NCI-H2227 treated with DMSO at 0.1 percent for 48 hours (cell line): ENCODE measurements at regions not wholly inside any gene's neighbourhood (a gene's known extent, or its start where the extent isn't known, plus 50 kb on each side); places are given as distances from the start of the nearest gene placed in this dataset.

Experiments used
- DNase-seq: peaks from one replicate; lab custom pipeline; 2025; lab: John Stamatoyannopoulos, UW

DNA sequence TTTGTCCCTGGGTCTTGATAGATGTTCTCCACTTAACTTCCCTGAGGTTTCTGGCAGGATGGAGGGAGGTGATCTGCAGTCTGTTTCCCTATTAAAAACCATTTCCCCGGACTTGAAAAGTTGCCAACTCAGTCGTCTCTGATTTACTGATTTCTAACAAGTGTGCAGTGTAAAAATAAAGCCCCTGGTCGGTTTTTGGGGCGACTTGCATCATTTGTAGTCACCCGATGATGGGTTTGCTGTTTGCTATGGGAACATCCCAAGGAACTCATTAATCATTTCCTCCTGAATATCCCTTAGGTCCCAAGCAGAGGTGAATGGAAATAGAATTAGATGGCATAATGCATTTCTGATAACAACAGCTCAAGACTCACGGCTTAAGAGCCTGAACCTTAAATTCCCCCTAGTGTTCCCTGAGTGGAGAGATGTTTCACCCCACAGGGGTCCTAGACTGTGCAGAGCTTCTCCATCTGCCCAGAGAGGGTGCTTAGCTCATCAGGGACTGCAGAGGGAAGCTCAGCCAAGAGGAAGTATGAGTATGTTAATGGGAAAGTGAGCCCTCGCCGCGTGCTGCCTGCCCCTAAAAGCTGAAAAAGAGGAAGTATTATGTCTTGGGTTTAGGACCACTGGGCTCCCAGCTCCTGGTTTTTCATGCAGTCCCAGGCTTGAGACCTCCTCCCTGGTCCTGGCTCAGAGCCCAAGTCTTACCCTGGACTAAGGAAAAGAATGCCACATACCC, 115.1 kb upstream of the DAP start:
- DNase-seq = no peak

DNA sequence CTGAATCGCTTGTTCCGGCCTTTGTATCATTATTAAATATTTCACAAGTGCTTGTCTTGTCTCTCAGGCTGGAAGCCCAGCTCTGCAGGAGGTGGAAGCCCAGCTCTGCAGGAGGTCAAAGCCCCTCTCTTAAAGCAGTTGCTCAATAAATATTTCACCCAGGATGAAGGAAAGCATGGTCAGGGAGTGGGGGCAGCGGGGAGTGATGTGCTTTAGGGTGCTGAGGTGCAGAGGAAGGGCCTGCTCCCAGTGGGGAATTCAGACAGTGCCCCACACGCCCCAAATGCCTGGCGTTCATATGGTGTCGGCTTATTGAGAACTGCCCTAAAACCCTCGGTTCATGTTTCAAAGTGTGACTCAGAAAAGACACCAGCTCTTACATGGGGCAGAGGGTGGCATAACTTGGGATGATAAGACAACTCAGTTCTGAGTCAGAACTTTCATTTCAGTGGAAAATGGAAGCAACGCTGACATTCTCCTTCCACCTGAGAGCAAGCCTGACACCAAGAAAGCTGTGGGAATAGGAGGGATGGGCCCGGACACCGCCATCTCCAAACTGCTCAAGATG, 114.3 kb upstream of the DAP start:
- no peak for DNase-seq

DNA sequence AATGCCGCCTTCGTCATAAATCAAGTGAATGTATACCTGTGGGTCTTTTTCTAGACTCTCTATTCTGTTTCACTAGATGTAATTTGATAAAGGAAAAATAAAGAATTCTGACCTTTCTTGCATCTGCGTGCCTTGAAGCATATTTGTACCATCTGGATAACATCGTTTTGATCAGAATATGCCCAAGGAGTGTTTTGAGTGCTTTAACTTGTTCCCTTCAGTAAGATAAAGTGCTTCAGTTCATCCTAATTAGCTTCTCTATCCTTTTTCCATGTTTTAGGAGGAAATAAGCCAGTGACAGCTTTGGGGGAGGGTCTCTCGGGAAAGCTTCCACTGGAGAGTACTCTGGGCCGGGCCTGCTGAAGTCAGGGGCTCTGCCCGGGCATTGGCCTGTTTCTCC, 113.5 kb upstream of the DAP start:
- no peak for DNase-seq

DNA sequence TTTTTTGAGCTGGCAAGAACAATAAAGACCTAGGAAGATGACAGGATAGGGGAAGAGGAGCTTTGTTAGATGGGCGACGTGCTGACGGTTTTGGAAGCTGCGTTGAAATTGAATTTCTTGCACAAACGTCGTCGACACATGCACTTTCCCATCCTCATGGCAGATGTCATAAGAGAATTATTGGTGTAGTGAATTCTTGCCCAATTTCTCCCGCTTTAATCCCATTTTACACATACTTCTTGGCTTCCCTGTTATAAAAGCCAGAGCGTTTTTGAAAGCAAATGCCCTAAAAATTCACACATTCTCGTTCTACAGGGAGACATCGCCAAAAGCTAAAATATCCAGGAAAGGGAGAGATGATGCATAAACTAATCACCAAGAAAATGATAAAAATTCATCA, 109.8 kb upstream of the DAP start:
- DNase-seq = no peak

DNA sequence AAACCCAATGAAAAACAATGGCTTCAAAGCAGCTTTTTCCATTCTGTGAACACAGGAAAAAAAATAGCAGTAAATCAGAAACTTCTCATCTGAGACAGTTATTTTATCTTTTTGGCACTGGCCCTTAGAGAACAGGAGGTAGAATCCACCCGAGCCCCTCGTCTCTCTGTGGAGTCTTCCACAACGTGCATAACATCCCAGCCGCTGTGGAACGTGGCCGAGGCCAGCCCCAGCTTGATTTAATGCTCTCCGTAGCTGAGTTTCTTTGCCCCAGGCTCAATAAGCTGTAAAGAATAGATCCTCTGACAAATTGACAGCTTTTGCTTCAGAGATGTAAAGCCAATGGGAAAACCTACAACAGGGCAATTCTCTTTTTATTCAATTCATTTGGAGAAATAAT, 107.9 kb upstream of the DAP start:
- no peak for DNase-seq

DNA sequence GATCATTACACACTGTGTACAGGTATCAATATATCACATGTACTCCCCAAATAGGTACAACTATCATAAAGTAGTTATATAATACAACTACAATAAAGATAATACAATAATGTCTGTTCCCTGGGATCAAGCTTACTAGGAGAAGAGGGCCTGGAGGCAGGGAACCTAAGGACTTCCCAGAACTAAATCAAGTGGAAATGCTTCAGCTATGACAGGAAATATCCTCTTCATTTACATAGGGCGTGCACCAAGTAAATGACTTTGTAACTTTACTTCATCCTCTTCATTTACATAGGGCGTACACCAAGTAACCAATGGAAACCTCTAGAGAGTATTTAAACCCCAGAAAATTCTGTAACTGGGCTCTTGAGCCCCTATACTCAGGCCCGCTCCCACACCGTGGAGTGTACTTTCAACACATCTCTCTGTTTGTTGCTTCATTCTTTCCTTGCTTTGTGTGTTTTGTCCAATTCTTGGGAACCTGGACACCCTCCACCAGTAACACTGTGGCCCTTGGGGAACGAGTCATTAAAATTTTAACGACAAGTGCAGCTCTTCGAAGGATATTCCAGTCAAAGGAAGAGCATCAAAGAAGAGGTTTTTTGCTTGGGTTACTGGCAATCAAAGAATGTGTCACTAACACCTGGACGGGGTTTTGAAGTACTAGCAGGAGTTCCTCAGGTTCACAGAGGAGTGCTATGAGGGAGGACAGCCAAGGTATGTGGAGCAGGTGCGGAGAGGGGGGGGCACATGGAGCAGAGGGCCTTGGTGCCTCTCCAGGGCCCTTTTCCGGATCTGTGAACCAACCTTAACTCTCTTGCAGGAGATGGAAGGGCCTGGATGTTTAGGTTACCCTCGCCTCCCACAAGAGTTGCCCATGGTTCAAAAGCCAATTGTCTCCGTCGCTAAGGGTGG, 106.6 kb upstream of the DAP start:
- DNase-seq = no peak

DNA sequence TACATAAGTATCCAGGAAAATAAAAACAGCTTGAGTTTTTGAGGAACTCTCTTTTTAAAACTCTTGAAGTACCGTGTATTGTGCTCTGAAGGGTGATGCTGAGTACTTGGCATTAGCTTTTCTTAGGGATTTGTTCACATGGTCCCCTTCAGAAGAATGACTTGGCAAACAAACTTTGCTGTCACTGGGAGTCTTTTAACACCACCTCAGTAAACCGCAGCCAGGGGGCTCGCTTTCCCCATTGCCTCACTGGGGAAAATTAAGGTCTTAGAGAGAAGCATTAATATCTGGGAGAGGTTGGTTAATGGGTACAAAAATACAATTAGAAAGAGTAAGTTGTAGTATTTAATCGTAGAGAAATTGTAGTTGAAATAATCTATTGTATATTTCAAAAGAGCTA, 105.9 kb upstream of the DAP start:
- DNase-seq = no peak

DNA sequence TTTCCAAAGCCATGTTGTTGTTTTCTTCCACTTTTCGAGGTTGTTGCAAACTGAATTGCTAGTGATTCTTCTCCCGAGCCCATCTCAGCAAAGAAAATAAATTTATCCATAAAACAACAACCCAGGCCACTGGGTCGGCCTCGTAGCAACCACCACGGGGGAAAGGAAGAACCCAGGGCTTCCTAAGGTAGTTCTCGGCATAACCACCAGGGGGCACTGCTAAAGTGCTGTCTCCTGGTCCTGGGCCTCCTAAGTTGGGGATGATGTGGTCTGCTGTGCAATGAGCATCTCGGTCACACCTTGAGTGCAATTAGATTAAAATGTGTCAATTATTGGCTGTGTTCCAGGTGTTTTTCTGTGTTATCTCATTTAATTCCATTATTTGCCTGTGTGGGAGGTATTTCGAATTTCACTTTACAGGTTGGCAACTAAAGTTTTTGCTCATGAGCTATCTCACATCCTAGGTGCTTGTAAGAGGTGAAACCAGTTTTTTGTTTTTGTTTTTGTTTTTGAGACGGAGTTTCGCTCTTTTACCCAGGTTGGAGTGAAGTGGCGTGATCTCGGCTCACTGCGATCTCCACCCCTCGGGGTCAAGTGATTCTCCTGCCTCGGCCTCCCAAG, 102.8 kb upstream of the DAP start:
- DNase-seq = no peak

DNA sequence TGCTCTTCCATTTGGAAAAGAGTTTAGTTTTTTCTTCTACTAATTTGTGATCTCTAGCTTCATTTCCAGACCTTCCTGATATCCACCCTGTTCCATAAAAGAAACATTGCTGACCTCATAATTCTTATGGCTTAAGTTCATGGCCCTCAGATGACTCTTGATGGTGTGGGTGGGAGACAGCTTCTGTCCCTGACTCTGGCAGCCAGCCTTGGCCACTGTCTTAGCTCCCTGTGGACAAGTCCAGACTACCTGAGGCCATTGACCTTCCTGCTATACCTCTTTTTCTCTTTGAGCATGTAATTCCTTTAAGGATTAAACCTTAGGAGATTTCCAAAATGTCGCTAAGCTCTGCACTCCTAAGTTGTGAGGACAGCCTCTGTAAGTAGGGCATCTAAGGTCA, 101.1 kb upstream of the DAP start:
- DNase-seq = no peak

DNA sequence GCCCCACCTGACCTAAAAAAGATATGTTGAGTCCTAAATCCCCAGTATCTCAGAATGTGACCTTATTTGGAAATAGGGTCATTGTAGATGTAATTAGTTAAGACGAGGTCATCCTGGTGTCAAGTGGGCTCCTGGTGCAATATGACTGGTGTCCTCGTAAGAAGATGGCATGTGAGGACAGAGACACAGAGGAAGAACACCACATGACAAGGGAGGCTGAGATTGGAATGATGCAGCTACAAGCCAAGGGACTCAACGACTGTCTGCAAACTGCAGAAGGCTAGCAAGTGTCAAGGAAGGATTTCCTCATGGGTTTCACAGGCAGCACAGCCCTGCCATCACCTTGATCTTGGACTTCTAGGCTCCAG, 100.4 kb upstream of the DAP start:
- no peak for DNase-seq

DNA sequence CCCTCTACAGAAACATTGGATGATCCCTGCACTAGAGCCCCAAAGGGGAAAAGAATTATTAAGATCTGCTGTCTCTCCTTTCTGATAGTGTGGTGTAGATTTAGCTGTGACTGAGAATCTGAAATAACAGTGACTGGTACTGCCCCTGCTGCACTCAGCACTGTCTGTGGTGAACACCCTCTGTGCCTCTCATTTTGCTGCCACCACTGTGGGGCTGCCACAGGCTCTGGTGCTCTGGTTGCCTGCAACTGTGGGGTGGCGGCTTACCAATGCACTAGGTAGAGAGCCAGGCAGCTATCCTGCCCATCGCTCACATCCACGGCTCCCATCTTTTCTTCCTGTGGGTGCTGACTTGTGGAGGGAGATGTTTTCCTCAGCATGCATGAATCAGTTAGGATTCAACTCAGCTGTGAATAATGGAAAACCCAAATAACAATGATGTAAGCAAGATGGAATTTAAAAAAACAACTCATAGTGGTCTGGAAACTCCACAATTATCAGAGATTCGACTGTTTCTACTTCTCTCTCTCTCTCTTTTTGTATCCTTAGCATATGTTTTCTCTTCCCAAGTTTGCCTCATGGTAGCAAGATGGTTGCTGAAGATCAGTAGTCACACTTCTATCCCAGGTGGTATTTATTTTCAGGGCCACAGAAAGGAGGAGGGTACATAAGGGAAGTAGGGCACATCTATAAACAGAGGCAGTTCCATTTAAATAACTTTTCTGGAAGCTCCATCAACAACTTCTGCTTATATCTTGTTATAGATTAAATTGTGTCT, 99.8 kb upstream of the DAP start:
- DNase-seq = no peak

DNA sequence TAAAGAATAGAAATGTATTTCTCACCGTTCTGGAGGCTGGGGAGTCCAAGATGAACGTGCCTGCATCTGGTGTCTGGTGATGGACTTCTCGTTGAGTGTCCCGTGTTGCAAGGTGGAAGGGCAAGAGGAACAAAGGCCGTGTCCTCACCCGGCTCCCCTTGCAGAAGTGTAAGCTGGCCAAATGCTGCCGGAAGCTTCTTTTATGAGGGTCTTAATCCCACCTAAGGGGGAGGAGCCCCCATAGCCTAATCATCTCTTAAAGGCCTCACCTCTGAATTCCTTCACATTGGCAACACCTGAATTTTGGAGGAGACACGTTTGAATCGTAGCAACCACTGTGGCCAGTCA, 99.1 kb upstream of the DAP start:
- no peak for DNase-seq

DNA sequence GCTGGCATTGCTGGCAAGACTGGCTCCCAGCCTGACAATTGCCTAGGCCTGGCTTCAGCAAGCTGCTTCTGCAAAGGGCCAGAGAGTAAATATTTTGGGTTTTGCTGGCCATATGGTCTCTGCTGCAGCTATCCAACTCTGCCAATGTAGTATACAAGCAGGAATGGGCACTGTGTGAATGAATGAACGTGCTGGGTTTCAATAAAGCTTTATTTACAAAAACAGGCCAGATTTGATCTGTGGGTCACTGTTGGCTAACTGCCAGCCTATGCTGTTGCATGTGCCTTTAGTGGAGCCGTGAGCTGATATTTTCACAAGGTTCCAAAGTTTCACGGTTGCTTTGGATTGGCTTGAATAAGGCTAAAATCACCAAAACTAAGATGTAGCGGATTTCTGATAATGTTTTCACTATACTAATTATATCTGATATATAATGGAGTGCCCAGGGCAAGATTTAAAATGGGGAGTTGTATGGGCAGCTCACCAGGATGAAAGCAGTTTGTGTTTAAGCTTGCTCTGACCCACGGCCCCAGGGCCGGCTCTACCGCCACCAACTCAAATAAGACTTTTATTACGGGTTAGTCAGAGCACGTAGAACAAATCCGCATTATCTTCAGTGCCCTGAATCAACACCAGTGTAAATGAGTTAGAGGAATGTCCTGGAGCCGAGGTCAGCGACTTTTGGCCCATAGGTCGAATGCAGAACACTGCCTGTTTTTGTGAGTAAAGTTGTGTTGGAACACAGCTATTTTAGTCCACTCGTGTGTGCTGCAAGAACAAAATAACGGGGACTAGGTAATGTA, 98.6 kb upstream of the DAP start:
- no peak for DNase-seq

DNA sequence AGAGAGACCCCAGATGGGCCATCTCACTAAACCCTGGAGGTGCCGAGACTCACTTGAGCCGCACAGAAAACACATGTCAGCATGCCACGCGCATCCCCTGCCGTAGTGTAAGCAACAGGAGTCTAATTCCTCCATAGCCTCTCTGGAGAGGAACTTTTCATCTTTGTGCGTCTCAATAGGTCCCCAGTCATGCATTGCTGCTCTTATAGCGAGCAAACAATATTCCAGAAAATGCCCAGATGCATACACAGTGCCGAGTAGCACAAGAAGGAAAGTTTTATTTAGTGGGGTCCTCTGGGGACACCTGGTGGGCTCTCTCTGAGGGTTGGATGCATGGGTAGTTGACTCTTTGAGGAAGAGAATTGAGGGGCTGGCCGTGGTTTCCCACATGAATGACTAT, 97.9 kb upstream of the DAP start:
- DNase-seq = no peak

DNA sequence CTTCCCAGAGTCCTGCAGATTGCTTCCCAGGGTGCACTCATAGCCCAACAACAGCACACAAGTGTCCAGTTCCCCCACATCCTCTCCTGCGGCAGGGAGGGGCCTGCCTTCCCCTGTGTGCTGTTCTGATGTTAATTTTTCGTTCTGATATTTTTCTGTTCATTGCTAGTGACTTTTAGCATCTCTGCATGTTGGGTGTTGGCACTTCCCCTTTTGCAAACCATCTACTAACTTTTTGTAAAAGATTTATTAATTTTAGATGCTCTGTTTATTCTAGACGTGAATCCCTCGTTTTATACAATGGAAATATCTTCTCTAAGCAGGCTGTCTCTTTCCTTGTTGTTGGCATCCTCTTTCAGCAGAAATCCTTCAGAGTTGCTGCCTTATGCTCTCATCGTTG, 97.3 kb upstream of the DAP start:
- DNase-seq = no peak

DNA sequence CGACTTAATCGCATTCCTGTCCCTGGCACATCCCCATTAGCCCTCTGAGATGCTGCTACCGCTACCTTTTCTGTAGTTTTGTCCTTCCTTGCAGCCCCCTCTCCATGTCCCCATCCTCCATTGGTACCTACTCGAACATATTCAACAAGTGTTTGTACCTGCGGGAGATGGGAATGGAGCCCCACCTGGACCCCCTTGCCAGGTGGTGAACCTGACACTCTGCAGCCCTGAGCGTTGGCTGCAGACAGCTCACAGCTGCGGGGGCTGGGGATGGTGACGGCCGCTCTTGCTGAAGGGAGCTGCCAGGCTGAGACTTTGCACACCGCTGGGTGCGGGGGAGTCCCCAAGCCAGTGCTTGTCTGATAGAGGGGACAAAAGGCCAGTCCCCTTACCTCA, 96.3 kb upstream of the DAP start:
- no peak for DNase-seq

DNA sequence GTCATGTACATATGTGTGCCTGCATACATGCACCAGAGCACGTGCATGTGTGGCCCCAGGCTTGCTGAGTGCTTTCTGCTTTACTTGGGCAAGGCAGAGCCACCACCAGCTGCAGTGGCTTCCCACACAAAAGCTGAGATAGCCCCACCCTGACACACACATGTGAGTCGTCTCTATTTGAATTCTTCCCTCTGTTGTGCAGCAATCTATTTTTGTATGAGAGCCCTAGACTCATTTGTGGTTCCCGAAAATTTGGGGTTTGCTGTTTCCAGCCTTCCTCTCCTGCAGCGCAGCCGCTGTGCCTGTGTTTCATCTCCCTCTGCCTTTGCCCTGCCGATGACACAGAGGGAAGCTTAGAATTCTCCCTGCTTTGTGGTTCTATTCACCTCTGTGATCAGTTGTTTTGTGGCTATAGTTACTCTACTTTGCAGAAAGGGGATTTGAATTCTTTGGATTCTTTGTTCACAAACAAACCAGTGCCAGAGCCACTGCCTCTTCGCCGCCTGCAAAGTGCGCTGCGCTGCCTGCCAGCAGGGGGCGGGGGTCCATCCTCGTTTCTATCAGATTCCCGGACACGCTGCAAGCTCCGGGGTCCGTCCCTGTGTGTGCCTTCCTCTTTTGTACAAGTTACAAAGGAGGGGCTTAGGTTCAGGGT, 95.8 kb upstream of the DAP start:
- DNase-seq = peak; percentile 63

DNA sequence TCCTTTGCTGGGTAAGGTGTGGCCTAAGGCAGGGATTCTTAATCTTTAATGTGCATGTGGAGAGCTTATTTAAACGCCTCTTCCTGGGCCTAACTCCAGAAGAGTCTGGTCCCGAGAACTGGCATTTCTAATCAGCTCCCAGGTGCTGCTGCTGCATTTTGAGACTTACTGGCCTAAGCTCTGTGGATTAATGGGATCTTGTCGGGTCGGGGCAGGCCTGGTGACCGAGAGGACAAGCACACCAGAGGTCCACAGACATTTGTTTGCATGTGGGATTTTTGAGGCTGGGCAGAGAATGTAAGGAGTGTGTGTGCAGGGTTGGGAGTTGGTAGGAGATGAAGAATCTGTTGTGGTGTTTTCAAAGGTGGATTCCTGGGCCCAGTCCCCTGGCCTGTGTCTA, 95.0 kb upstream of the DAP start:
- DNase-seq = no peak

DNA sequence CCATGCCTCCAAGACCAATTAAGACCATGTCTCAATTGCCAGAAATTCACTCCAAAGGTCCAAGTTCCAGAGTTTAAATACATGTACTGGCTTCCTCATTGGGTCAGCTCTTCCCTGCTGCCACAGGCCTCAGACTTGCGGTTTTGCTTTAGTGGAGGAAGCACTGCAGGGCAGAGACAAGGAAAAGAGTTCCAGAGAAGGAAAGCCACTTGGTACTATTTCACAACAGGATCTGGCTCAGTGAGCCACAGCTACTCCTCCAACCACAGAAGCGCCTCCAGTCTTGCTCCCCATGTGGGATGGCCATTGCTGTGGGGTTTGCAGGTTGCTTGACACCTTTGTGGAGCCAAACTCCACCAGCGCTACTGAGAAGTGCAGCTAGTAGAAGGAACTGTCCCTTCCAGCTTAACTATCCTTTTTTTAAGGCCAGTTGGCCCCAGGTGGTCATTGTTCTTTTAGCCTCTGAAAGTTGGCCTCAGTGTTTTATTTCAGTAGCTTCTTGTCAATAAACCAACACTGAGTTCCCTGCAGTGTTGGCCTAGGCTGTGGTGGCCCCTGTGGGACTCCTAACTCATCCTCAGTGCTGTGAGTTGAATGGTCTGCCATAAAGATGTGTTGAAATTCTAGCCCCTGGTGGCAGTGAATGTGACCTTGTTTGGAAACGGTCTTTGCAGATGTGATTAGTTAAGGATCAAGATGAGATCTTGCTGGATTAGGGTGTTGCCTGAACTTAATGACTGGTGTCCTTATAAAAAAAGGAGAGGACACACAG, 93.7 kb upstream of the DAP start:
- DNase-seq = no peak

DNA sequence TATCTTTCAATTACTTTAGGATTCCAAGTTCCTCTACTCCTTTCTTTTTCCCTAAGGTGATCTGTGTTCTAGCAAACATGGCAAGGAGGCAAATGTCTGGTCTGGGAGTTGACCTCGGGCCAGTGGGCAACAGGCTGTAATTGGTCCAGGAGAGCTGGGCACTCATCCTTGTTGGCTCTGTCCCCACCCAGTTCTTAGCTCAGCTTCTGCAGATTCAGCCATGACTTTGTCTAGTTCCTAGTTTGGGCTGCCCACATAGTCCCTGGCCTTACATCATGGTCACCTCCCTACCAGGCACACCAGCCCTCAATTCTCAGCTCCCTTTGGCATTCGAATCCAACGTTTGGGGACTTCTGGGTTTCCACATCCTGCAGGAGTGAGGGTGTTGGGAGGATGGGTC, 92.1 kb upstream of the DAP start:
- no peak for DNase-seq
